ENCODE measurements at regions not wholly inside any gene's neighbourhood (a gene's known extent, or its start where the extent isn't known, plus 50 kb on each side); places are given as distances from the start of the nearest gene placed in this dataset.

- no peaks in the 10 kb centered on the region for H3K4me1 Mint-ChIP-seq
- H3K4me3 Mint-ChIP-seq, result no peak overlapping the region
- H3K36me3 Mint-ChIP-seq (ENCODE audit: low read depth), result no peaks in the 10 kb centered on the region
- H3K27me3 Mint-ChIP-seq, result no peaks in the 10 kb centered on the region
- H3K9me3 Mint-ChIP-seq, result peaks cover 8% of the 10 kb centered on the region
- H3K27ac Mint-ChIP-seq, result no peak overlapping the region
- no peak for ATAC-seq (replicated peaks)
Measured at GRCh38 chr6:66638099-66638498, 931.1 kb upstream of the EYS start.

- H3K27ac Mint-ChIP-seq, result no peak overlapping the region
- H3K4me1 Mint-ChIP-seq, result no peaks in the 10 kb centered on the region
- H3K4me3 Mint-ChIP-seq, result no peak overlapping the region
- no peaks in the 10 kb centered on the region for H3K27me3 Mint-ChIP-seq
- peaks cover 5% of the 10 kb centered on the region for H3K9me3 Mint-ChIP-seq
- ATAC-seq (replicated peaks), result no peak
- H3K36me3 Mint-ChIP-seq (ENCODE audit: low read depth), result no peaks in the 10 kb centered on the region
Measured at GRCh38 chr6:66628917-66629316, 921.9 kb upstream of the EYS start.

DNA sequence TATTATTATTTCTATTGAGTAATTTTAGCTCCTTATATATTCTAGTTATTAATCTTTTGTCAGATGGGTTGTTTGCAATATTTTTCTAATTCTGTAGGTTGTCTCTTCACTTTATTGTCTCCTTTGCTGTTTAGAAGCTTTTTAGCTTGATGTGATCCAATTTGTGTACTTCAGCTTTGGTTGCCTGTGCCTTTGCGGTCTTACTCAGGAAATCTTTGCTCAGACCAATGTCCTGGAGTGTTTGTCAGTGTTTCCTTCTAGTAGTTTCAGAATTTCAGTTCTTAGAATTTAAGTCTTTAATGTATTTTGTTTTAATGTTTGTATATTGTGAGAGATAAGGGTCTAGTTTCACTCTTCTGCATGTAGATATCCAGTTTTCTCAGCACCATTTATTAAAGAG lies 916.0 kb upstream of the EYS start:
- Mint-ChIP-seq H3K4me1 (no peaks in the 10 kb centered on the region), H3K9me3 (peaks cover 12% of the 10 kb centered on the region), H3K4me3 (no peak overlapping the region), H3K27me3 (no peaks in the 10 kb centered on the region), H3K36me3 (ENCODE audit: low read depth) (no peaks in the 10 kb centered on the region), H3K27ac (no peak overlapping the region)
- ATAC-seq (replicated peaks), result no peak

DNA sequence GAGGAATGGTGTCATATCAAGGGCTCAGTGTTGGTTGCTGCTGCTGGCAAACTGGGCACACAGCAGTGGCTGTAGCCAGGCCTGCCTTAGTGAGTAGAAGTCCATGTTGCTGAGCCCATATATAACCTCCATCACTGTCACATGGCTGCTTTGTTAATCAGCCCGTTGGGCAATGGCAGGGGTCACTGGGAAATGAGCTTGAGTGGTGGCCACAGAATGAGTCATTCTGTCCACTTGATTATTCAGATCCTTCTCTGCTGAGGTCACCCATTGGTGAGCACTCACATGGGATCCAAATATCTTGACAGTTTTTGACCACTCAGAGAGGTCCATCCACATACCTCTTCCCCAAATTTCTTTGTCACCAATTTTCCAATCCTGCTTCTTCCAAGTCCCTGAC lies 898.9 kb upstream of the EYS start:
- ATAC-seq (replicated peaks), result no peak
- Mint-ChIP-seq H3K36me3 (ENCODE audit: low read depth) (no peaks in the 10 kb centered on the region), H3K4me1 (no peaks in the 10 kb centered on the region), H3K27ac (no peak overlapping the region), H3K4me3 (no peak overlapping the region), H3K27me3 (no peaks in the 10 kb centered on the region), H3K9me3 (peaks cover 12% of the 10 kb centered on the region)

GRCh38 chr6:66605011-66605410 lies 898.0 kb upstream of the EYS start:
- no peaks in the 10 kb centered on the region for H3K4me1 Mint-ChIP-seq
- H3K36me3 Mint-ChIP-seq (ENCODE audit: low read depth), result no peaks in the 10 kb centered on the region
- no peak overlapping the region for H3K4me3 Mint-ChIP-seq
- peaks cover 16% of the 10 kb centered on the region for H3K9me3 Mint-ChIP-seq
- H3K27ac Mint-ChIP-seq, result no peak overlapping the region
- ATAC-seq (replicated peaks), result no peak
- H3K27me3 Mint-ChIP-seq, result no peaks in the 10 kb centered on the region

DNA sequence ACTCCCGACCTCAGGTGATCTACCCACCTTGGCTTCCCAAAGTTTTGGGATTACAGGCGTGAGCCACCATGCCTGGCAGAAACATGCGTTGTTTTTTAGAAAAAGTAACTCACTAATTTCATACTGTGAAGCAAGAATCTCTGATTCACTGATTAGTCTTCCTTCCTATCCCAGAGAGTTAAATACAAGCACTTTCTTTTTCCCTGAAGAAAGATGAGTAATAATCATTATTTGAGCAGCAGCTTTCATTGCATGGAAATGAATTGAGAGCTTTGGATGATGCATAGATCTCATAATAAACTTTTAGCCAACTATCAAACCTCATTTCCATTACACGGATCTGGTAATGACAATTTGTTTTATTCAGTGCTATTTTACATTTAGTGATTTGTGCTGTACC lies 892.5 kb upstream of the EYS start:
- H3K27me3 Mint-ChIP-seq, result no peaks in the 10 kb centered on the region
- no peaks in the 10 kb centered on the region for H3K36me3 Mint-ChIP-seq (ENCODE audit: low read depth)

GRCh38 chr6:66578362-66578761 lies 871.3 kb upstream of the EYS start:
- no peak for ATAC-seq (replicated peaks)
- no peak overlapping the region for H3K27ac Mint-ChIP-seq
- H3K9me3 Mint-ChIP-seq, result peaks cover 7% of the 10 kb centered on the region
- H3K4me3 Mint-ChIP-seq, result no peak overlapping the region
- no peaks in the 10 kb centered on the region for H3K36me3 Mint-ChIP-seq (ENCODE audit: low read depth)
- H3K4me1 Mint-ChIP-seq, result no peaks in the 10 kb centered on the region
- no peaks in the 10 kb centered on the region for H3K27me3 Mint-ChIP-seq

More for the DNA sequence above, 892.5 kb upstream of the EYS start:
- H3K4me3 Mint-ChIP-seq, result no peak overlapping the region
- no peaks in the 10 kb centered on the region for H3K4me1 Mint-ChIP-seq
- ATAC-seq (replicated peaks), result no peak
- no peak overlapping the region for H3K27ac Mint-ChIP-seq
- peaks cover 14% of the 10 kb centered on the region for H3K9me3 Mint-ChIP-seq

GRCh38 chr6:66568271-66568670 lies 861.2 kb upstream of the EYS start:
- peaks cover 4% of the 10 kb centered on the region for H3K9me3 Mint-ChIP-seq
- ATAC-seq (replicated peaks), result no peak
- H3K36me3 Mint-ChIP-seq (ENCODE audit: low read depth), result no peaks in the 10 kb centered on the region
- H3K4me3 Mint-ChIP-seq, result no peak overlapping the region
- H3K27ac Mint-ChIP-seq, result no peak overlapping the region
- no peaks in the 10 kb centered on the region for H3K4me1 Mint-ChIP-seq
- no peaks in the 10 kb centered on the region for H3K27me3 Mint-ChIP-seq

DNA sequence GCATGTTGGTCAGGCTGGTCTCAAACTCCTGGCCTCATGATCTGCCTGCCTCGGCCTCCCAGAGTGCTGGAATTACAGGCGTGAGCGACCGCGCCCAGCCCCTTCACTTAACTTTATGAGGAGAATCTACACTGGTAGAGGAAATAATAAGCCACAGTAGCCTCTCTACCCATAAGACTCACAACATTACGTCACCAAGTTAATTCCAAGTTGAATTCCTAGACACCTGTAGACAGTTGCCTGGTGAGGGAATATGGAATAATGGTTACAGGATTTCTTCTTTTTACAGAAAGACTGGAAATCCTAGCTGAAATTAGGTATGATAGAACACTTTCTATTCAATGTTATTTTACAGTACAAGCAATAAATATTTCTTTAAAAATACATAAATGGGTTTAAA lies 854.5 kb upstream of the EYS start:
- H3K27me3 Mint-ChIP-seq, result no peaks in the 10 kb centered on the region
- no peaks in the 10 kb centered on the region for H3K36me3 Mint-ChIP-seq (ENCODE audit: low read depth)
- no peak overlapping the region for H3K27ac Mint-ChIP-seq
- ATAC-seq (replicated peaks), result no peak
- H3K9me3 Mint-ChIP-seq, result no peaks in the 10 kb centered on the region
- H3K4me3 Mint-ChIP-seq, result no peak overlapping the region
- no peaks in the 10 kb centered on the region for H3K4me1 Mint-ChIP-seq

DNA sequence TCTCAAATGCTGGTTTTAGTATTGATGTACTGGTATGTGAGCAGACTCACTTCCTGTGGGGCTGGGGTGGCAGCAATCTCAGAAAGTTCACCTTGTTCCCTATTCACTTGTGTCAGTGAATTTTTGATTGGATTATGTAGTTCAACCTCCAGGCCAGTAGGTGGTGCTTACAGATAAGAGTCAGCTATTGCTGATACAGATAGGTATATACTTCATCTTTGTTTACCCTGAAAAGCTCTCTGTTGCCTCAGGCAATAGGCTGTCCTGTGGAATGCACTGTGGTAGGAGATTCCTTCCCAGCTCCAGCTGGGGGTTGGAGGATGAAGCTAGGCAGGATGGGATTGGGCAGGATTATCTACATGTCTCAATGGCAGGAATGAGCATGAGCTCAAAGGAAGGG lies 851.2 kb upstream of the EYS start:
- peaks cover 12% of the 10 kb centered on the region for H3K9me3 Mint-ChIP-seq
- no peaks in the 10 kb centered on the region for H3K4me1 Mint-ChIP-seq
- no peaks in the 10 kb centered on the region for H3K36me3 Mint-ChIP-seq (ENCODE audit: low read depth)
- no peaks in the 10 kb centered on the region for H3K27me3 Mint-ChIP-seq
- H3K27ac Mint-ChIP-seq, result no peak overlapping the region
- no peak overlapping the region for H3K4me3 Mint-ChIP-seq
- ATAC-seq (replicated peaks), result no peak

- Mint-ChIP-seq H3K4me1 (no peaks in the 10 kb centered on the region), H3K27ac (no peak overlapping the region), H3K36me3 (ENCODE audit: low read depth) (no peaks in the 10 kb centered on the region), H3K27me3 (no peaks in the 10 kb centered on the region), H3K9me3 (peaks cover 12% of the 10 kb centered on the region), H3K4me3 (no peak overlapping the region)
- ATAC-seq (replicated peaks), result no peak
Measured at GRCh38 chr6:66556936-66557335, 849.9 kb upstream of the EYS start.

DNA sequence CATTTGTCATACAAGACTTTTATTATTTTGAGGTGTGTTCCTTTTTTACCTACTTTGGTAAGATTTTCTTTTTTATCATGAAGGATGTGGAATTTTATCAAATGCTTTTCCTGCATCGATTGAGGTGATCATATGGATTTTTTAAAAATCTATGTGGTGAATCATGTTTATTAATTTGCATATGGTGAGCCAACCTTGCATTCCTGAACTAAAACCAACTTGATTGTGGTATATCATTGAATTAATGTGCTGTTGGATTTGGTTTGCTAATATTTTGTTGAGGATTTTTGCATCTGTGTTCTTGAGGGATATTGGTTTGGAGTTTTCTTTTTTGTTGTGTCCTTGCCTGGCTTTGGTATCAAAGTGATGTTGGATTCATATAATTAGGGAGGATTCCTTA lies 848.1 kb upstream of the EYS start:
- H3K36me3 Mint-ChIP-seq (ENCODE audit: low read depth), result no peaks in the 10 kb centered on the region
- H3K9me3 Mint-ChIP-seq, result peaks cover 16% of the 10 kb centered on the region

DNA sequence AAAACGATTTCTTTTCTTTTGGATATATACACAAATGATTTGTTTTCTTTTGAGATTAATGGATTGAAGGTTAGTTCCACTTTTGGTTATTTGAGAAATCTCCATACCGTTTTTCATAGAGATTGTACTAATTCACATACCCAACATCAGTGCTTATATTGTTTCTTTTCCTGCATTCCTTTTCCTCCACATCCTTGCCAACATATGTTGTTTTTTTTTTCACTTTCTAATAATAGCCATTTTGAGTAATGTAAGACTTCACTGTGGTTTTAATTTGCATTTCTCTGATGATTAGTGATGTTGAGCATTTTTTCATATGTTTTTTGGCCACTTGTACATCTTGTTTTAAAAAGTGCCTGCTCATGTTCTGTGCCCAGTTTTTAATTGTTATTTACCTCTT lies 846.4 kb upstream of the EYS start:
- H3K4me1 Mint-ChIP-seq, result no peaks in the 10 kb centered on the region
- H3K9me3 Mint-ChIP-seq, result peaks cover 16% of the 10 kb centered on the region
- no peaks in the 10 kb centered on the region for H3K36me3 Mint-ChIP-seq (ENCODE audit: low read depth)
- H3K27me3 Mint-ChIP-seq, result no peaks in the 10 kb centered on the region
- no peak overlapping the region for H3K27ac Mint-ChIP-seq
- no peak for ATAC-seq (replicated peaks)
- H3K4me3 Mint-ChIP-seq, result no peak overlapping the region

More for the DNA sequence above, 848.1 kb upstream of the EYS start:
- Mint-ChIP-seq H3K27me3 (no peaks in the 10 kb centered on the region), H3K27ac (no peak overlapping the region), H3K4me1 (no peaks in the 10 kb centered on the region), H3K4me3 (no peak overlapping the region)
- no peak for ATAC-seq (replicated peaks)

- H3K9me3 Mint-ChIP-seq, result peaks cover 17% of the 10 kb centered on the region
- no peak for ATAC-seq (replicated peaks)
- H3K36me3 Mint-ChIP-seq (ENCODE audit: low read depth), result no peaks in the 10 kb centered on the region
- H3K27ac Mint-ChIP-seq, result no peak overlapping the region
- no peaks in the 10 kb centered on the region for H3K27me3 Mint-ChIP-seq
- H3K4me1 Mint-ChIP-seq, result no peaks in the 10 kb centered on the region
- no peak overlapping the region for H3K4me3 Mint-ChIP-seq
Measured at GRCh38 chr6:66538551-66539135, 831.6 kb upstream of the EYS start.

DNA sequence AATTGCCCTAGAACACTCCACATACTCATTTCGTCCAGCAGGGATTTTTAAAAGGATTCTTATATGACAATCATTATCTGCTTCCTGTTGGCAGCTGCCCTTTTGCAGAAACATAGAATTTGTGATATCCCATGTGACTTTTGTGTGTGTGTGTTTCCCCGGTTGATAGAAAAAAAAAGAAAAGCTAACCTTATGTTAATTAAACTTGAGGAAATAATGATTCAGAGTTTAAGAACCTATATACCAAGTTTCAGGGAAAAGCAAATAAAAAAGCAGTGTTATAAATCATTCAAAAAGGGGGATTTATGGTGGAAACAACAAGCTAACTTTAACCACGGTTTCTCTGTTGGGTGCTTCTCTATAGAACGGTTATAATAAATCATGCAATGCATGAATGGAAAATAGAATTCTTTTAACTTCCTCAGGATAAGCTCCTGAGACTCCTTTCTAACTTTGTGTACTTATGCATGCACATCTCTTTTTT lies 826.9 kb upstream of the EYS start:
- no peak for ATAC-seq (replicated peaks)
- Mint-ChIP-seq H3K4me1 (no peaks in the 10 kb centered on the region), H3K27ac (no peak overlapping the region), H3K9me3 (peaks cover 15% of the 10 kb centered on the region), H3K27me3 (no peaks in the 10 kb centered on the region), H3K4me3 (no peak overlapping the region), H3K36me3 (ENCODE audit: low read depth) (no peaks in the 10 kb centered on the region)

DNA sequence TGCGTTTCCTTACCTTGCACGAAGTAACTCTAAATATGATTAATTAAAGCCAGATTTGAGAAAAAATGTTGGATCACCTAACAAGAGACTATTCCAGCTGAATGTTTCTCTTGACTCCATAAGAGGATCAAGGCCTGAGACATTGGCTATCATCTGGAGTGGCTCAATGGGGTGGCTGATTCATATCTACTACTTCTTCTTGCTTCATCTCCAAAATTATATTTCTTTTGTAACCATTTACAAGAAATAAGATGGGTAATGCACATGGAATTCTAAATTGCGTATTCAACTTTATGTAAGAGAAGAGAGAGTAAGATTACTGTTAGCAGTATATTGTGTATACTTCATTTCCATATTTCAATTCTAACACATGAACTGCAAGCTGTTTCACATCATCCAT lies 819.0 kb upstream of the EYS start:
- H3K27ac Mint-ChIP-seq, result no peak overlapping the region
- peaks cover 4% of the 10 kb centered on the region for H3K9me3 Mint-ChIP-seq
- H3K27me3 Mint-ChIP-seq, result no peaks in the 10 kb centered on the region
- H3K4me3 Mint-ChIP-seq, result no peak overlapping the region
- no peaks in the 10 kb centered on the region for H3K36me3 Mint-ChIP-seq (ENCODE audit: low read depth)
- ATAC-seq (replicated peaks), result no peak
- no peaks in the 10 kb centered on the region for H3K4me1 Mint-ChIP-seq
